ENCODE measurements at regions not wholly inside any gene's neighbourhood (a gene's known extent, or its start where the extent isn't known, plus 50 kb on each side); places are given as distances from the start of the nearest gene placed in this dataset.

- DNase-seq, result no peak
Measured at GRCh38 chr4:176843710-176844109, 51.0 kb upstream of the VEGFC start.

GRCh38 chr4:176844448-176844847 lies 51.7 kb upstream of the VEGFC start:
- no peak for DNase-seq

- no peak for DNase-seq
Measured at GRCh38 chr4:176845636-176846035, 52.9 kb upstream of the VEGFC start.

GRCh38 chr4:176849076-176849475 lies 56.4 kb upstream of the VEGFC start:
- no peak for DNase-seq

GRCh38 chr4:176850436-176850835 lies 57.7 kb upstream of the VEGFC start:
- DNase-seq, result no peak

- DNase-seq, result no peak
Measured at GRCh38 chr4:176856421-176856820, 63.7 kb upstream of the VEGFC start.

GRCh38 chr4:176858839-176859238 lies 66.1 kb upstream of the VEGFC start:
- DNase-seq, result no peak

GRCh38 chr4:176864238-176864637 lies 71.5 kb upstream of the VEGFC start:
- no peak for DNase-seq

- DNase-seq, result no peak
Measured at GRCh38 chr4:176868676-176869075, 76.0 kb upstream of the VEGFC start.

GRCh38 chr4:176872461-176872860 lies 79.7 kb upstream of the VEGFC start:
- DNase-seq, result no peak

GRCh38 chr4:176874721-176875445 lies 82.2 kb upstream of the VEGFC start:
- no peak for DNase-seq

- DNase-seq, result no peak
Measured at GRCh38 chr4:176875446-176875930, 82.8 kb upstream of the VEGFC start.

- DNase-seq, result no peak
Measured at GRCh38 chr4:176879380-176880116, 86.8 kb upstream of the VEGFC start.

- no peak for DNase-seq
Measured at GRCh38 chr4:176882206-176882605, 89.5 kb upstream of the VEGFC start.

- DNase-seq, result no peak
Measured at GRCh38 chr4:176883108-176883550, 90.4 kb upstream of the VEGFC start.

- DNase-seq, result no peak
Measured at GRCh38 chr4:176883681-176884418, 91.1 kb upstream of the VEGFC start.

- no peak for DNase-seq
Measured at GRCh38 chr4:176885224-176885623, 92.5 kb upstream of the VEGFC start.

GRCh38 chr4:176886135-176886534 lies 93.4 kb upstream of the VEGFC start:
- DNase-seq, result no peak

- no peak for DNase-seq
Measured at GRCh38 chr4:176889776-176890175, 97.1 kb upstream of the VEGFC start.

- no peak for DNase-seq
Measured at GRCh38 chr4:176894498-176894897, 101.8 kb upstream of the VEGFC start.

GRCh38 chr4:176896211-176896610 lies 103.5 kb upstream of the VEGFC start:
- DNase-seq, result no peak

GRCh38 chr4:176897226-176897625 lies 104.5 kb upstream of the VEGFC start:
- no peak for DNase-seq

GRCh38 chr4:176898791-176899190 lies 106.1 kb upstream of the VEGFC start:
- DNase-seq, result no peak
